ENCODE measurements at regions not wholly inside any gene's neighbourhood (a gene's known extent, or its start where the extent isn't known, plus 50 kb on each side); places are given as distances from the start of the nearest gene placed in this dataset.

DNA sequence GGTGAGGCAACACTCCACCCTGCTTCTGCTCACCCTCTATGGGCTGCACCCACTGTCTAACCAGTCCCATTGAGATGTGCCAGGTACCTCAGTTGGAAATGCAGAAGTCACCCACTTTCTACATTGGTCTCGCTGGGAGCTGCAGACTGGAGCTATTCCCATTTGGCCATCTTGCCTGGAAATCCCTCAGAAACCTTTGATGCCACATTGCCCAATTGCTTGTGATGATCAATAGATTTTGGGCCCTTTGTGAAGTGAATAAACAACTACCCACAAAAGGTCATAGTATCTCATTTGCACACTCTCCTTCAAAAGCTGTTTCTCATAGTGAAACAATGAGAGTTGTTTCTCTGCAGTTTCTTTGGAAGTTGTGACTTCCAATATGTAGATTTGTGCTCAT, 742.9 kb downstream of the INHBA start:
- Histone ChIP-seq H3K9me3 (ENCODE audit: low read depth) (no peaks in the 10 kb centered on the region), H2AFZ (no peak overlapping the region), H3K9me2 (replicated peaks; ENCODE audit: insufficient read depth) (no peaks in the 10 kb centered on the region), H3K4me3 (no peak overlapping the region), H3K36me3 (replicated peaks; ENCODE audit: insufficient read depth, low read depth) (no peaks in the 10 kb centered on the region), H3K4me2 (no peak overlapping the region), H3K4me1 (ENCODE audit: insufficient read depth) (no peaks in the 10 kb centered on the region), H3K79me2 (no peaks in the 10 kb centered on the region), H4K20me1 (ENCODE audit: insufficient read depth, poor library complexity, severe bottlenecking) (no peaks in the 10 kb centered on the region), H3K27me3 (no peaks in the 10 kb centered on the region), H3K27ac (no peak overlapping the region)
- WGBS (ENCODE audit: low lambda C conversion rate, missing lambda C conversion rate), result 92% methylated on average over 1 of the region's 1 CpG
- no peak for DNase-seq (ENCODE audit: low spot score)
- TF ChIP-seq EZH2 (IDR thresholded peaks at IDR 0.05; ENCODE audit: borderline replicate concordance) (no peak), EZH2phosphoT487 (IDR thresholded peaks at IDR 0.05; ENCODE audit: low read depth, severe bottlenecking, unreplicated experiment) (no peak)
- TF ChIP-seq, protein P1, sequence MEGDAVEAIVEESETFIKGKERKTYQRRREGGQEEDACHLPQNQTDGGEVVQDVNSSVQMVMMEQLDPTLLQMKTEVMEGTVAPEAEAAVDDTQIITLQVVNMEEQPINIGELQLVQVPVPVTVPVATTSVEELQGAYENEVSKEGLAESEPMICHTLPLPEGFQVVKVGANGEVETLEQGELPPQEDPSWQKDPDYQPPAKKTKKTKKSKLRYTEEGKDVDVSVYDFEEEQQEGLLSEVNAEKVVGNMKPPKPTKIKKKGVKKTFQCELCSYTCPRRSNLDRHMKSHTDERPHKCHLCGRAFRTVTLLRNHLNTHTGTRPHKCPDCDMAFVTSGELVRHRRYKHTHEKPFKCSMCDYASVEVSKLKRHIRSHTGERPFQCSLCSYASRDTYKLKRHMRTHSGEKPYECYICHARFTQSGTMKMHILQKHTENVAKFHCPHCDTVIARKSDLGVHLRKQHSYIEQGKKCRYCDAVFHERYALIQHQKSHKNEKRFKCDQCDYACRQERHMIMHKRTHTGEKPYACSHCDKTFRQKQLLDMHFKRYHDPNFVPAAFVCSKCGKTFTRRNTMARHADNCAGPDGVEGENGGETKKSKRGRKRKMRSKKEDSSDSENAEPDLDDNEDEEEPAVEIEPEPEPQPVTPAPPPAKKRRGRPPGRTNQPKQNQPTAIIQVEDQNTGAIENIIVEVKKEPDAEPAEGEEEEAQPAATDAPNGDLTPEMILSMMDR (IDR thresholded peaks at IDR 0.05; ENCODE audit: poor library complexity), result no peak

DNA sequence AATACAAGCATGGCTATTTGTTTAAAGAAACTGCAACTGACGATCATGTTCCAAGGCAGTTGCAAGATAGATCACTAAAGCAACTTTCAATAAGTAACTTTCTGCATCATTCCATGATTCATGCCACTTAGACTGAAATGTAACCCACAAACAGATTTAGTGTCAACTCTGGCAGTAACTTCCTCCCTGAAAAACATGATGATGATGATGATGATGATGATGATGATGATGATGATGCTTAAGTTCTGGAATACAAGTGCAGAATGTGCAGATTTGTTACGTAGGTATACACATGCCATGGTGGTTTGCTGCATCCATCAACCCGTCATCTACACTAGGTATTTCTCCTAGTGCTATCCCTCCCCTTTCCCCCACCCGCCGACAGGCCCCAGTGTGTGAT, 754.7 kb downstream of the INHBA start:
- Histone ChIP-seq H4K20me1 (ENCODE audit: insufficient read depth, poor library complexity, severe bottlenecking) (no peaks in the 10 kb centered on the region), H3K4me1 (ENCODE audit: insufficient read depth) (no peaks in the 10 kb centered on the region), H3K9me3 (ENCODE audit: low read depth) (peaks cover 6% of the 10 kb centered on the region), H3K9me2 (replicated peaks; ENCODE audit: insufficient read depth) (no peaks in the 10 kb centered on the region), H3K4me2 (no peak overlapping the region), H3K27me3 (no peaks in the 10 kb centered on the region), H3K36me3 (replicated peaks; ENCODE audit: insufficient read depth, low read depth) (no peaks in the 10 kb centered on the region), H3K27ac (no peak overlapping the region), H2AFZ (no peak overlapping the region), H3K4me3 (no peak overlapping the region), H3K79me2 (no peaks in the 10 kb centered on the region)
- 75% methylated on average over 5 of the region's 5 CpGs for WGBS (ENCODE audit: low lambda C conversion rate, missing lambda C conversion rate)
- no peak for TF ChIP-seq EZH2 (IDR thresholded peaks at IDR 0.05; ENCODE audit: borderline replicate concordance)
- DNase-seq (ENCODE audit: low spot score), result no peak

DNA sequence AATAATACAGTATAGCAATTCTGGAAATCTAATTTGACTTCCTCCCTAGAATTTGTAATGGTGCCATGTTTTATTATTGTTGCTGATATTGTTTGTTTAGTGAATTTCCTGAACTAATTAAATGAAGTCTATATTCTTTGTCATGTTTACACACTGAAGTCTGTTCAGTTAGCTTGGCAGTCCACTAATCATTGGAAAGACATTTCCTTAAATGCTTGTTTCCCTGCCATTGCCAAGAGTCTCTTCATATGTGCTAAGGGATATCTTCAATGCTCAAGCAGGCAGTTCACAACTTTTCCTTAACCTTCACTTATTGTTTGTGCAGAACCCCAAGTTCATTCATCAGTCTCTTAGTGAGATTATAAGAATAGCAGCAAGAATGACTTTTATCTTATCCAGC, 755.3 kb downstream of the INHBA start:
- TF ChIP-seq EZH2 (IDR thresholded peaks at IDR 0.05; ENCODE audit: borderline replicate concordance), result no peak
- TF ChIP-seq, protein P1 (IDR thresholded peaks at IDR 0.05; ENCODE audit: poor library complexity), result no peak
- Histone ChIP-seq H3K79me2 (no peaks in the 10 kb centered on the region), H3K9me3 (ENCODE audit: low read depth) (peaks cover 6% of the 10 kb centered on the region), H3K27me3 (no peaks in the 10 kb centered on the region), H3K9me2 (replicated peaks; ENCODE audit: insufficient read depth) (no peaks in the 10 kb centered on the region), H4K20me1 (ENCODE audit: insufficient read depth, poor library complexity, severe bottlenecking) (no peaks in the 10 kb centered on the region), H3K36me3 (replicated peaks; ENCODE audit: insufficient read depth, low read depth) (no peaks in the 10 kb centered on the region), H3K27ac (no peak overlapping the region), H2AFZ (no peak overlapping the region), H3K4me1 (ENCODE audit: insufficient read depth) (no peaks in the 10 kb centered on the region), H3K4me2 (no peak overlapping the region), H3K4me3 (no peak overlapping the region)
- DNase-seq (ENCODE audit: low spot score), result no peak

DNA sequence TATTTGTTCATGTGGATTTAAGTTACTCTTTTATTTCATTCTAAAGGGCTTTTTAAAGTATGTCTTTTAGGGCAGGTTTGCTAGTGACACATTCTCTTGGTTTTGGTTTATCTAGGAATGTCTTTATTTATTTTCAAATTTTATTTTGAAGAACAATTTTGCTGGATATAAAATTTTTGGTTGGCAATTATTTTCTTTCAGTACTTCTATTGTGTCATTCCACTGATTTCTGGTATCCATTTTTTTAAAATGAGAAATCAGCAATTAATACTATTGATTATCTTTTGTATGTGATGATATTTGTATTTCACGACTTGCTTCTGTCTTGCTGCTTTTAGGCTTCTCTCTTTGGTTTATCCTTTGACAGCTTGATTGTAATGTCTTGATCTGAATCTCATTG, 756.3 kb downstream of the INHBA start:
- Histone ChIP-seq H2AFZ (no peak overlapping the region), H3K36me3 (replicated peaks; ENCODE audit: insufficient read depth, low read depth) (no peaks in the 10 kb centered on the region), H3K27ac (no peak overlapping the region), H3K4me3 (no peak overlapping the region), H3K4me1 (ENCODE audit: insufficient read depth) (no peaks in the 10 kb centered on the region), H3K27me3 (no peaks in the 10 kb centered on the region), H4K20me1 (ENCODE audit: insufficient read depth, poor library complexity, severe bottlenecking) (no peaks in the 10 kb centered on the region), H3K79me2 (no peaks in the 10 kb centered on the region), H3K4me2 (no peak overlapping the region), H3K9me3 (ENCODE audit: low read depth) (peaks cover 6% of the 10 kb centered on the region), H3K9me2 (replicated peaks; ENCODE audit: insufficient read depth) (no peaks in the 10 kb centered on the region)
- TF ChIP-seq, protein P1 (IDR thresholded peaks at IDR 0.05; ENCODE audit: poor library complexity), result no peak
- TF ChIP-seq EZH2 (IDR thresholded peaks at IDR 0.05; ENCODE audit: borderline replicate concordance), result no peak
- no peak for TF ChIP-seq EZH2phosphoT487 (IDR thresholded peaks at IDR 0.05; ENCODE audit: low read depth, severe bottlenecking, unreplicated experiment)
- DNase-seq (ENCODE audit: low spot score), result no peak
- WGBS (ENCODE audit: low lambda C conversion rate, missing lambda C conversion rate), result 92% methylated on average over 1 of the region's 1 CpG
